Gastroesophageal sphincter (tissue), 3 donors: ENCODE measurements at regions not wholly inside any gene's neighbourhood (a gene's known extent, or its start where the extent isn't known, plus 50 kb on each side); places are given as distances from the start of the nearest gene placed in this dataset.

Source experiments
- POLR2A ChIP-seq, 2 donors: fragments of 450-650 bp; IDR thresholded peaks; one replicate each; pipeline ENCODE4 v1.6.1; 2017; ENCODE audit warnings: antibody characterized with exemption in 2 of 2, mild to moderate bottlenecking in 2 of 2, moderate library complexity in 1 of 2
- TF ChIP-seq, protein P1 (sequence below), 4 experiments: fragments of 200-600 bp in 2 of 4; fragments of 450-650 bp in 2 of 4; sonication (generic) in 1 of 4; IDR thresholded peaks; one replicate each; pipeline ENCODE4 v1.5.1; 2017 to 2019; ENCODE audit warnings: antibody characterized with exemption in 4 of 4, mild to moderate bottlenecking in 2 of 4, moderate library complexity in 2 of 4

GRCh38 chr9:104280711-104281110 is 186.6 kb downstream of the SMC2 start:
- TF ChIP-seq, protein P1, sequence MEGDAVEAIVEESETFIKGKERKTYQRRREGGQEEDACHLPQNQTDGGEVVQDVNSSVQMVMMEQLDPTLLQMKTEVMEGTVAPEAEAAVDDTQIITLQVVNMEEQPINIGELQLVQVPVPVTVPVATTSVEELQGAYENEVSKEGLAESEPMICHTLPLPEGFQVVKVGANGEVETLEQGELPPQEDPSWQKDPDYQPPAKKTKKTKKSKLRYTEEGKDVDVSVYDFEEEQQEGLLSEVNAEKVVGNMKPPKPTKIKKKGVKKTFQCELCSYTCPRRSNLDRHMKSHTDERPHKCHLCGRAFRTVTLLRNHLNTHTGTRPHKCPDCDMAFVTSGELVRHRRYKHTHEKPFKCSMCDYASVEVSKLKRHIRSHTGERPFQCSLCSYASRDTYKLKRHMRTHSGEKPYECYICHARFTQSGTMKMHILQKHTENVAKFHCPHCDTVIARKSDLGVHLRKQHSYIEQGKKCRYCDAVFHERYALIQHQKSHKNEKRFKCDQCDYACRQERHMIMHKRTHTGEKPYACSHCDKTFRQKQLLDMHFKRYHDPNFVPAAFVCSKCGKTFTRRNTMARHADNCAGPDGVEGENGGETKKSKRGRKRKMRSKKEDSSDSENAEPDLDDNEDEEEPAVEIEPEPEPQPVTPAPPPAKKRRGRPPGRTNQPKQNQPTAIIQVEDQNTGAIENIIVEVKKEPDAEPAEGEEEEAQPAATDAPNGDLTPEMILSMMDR (IDR thresholded peaks at IDR 0.05), result no peak
- TF ChIP-seq POLR2A (IDR thresholded peaks at IDR 0.05), result no peak
